ENCODE measurements at regions not wholly inside any gene's neighbourhood (a gene's known extent, or its start where the extent isn't known, plus 50 kb on each side); places are given as distances from the start of the nearest gene placed in this dataset.

DNA sequence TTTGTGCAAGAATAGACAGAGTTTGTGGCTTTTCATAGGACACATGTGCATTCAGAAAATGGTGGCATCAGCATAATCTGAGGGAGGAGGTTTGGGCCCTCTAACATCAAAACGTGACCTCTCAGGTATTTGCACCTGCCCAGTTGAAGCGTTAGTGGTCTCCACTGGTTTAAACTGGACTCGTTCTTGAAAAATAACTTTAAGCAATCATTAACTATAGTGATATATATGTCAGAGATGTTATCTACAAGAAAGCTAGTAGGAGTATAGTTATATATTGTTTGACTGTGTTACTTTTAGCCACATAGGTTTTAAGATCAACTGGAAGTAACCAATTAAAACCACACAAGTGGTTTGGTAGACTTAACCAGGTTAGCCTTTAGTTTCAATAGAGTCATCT is 607.4 kb downstream of the MAFB start:
- no peaks in the 10 kb centered on the region for H3F3A ChIP-seq (ENCODE audit: insufficient read depth, low read length)
- H3K9me3 ChIP-seq (ENCODE audit: low read length), result no peaks in the 10 kb centered on the region
- no peak overlapping the region for H2AFZ ChIP-seq (ENCODE audit: low read length)
- TF ChIP-seq CTCF (IDR thresholded peaks at IDR 0.05; ENCODE audit: low read length) (no peak), EZH2 (IDR thresholded peaks at IDR 0.05; ENCODE audit: borderline replicate concordance, low read length) (no peak)
- no peak overlapping the region for H3K4me2 ChIP-seq (ENCODE audit: low read length)
- H3K9ac ChIP-seq (ENCODE audit: low read length), result no peak overlapping the region
- no peaks in the 10 kb centered on the region for H3K9me2 ChIP-seq (ENCODE audit: low read depth, low read length)
- H3K4me1 ChIP-seq (ENCODE audit: insufficient read depth, low read length, severe bottlenecking), result no peaks in the 10 kb centered on the region
- no peaks in the 10 kb centered on the region for H3K79me2 ChIP-seq (ENCODE audit: insufficient read depth, low read length)
- no peaks in the 10 kb centered on the region for H4K20me1 ChIP-seq (ENCODE audit: insufficient read depth, low read length)
- H3K27ac ChIP-seq (ENCODE audit: low read depth, low read length, poor library complexity, severe bottlenecking), result no peak overlapping the region
- H3K36me3 ChIP-seq (ENCODE audit: insufficient read depth, low read length), result no peaks in the 10 kb centered on the region
- no peaks in the 10 kb centered on the region for H3K27me3 ChIP-seq (ENCODE audit: insufficient read depth, low read length)
- H3K4me3 ChIP-seq (ENCODE audit: low read depth, low read length, poor library complexity, severe bottlenecking), result no peak overlapping the region

DNA sequence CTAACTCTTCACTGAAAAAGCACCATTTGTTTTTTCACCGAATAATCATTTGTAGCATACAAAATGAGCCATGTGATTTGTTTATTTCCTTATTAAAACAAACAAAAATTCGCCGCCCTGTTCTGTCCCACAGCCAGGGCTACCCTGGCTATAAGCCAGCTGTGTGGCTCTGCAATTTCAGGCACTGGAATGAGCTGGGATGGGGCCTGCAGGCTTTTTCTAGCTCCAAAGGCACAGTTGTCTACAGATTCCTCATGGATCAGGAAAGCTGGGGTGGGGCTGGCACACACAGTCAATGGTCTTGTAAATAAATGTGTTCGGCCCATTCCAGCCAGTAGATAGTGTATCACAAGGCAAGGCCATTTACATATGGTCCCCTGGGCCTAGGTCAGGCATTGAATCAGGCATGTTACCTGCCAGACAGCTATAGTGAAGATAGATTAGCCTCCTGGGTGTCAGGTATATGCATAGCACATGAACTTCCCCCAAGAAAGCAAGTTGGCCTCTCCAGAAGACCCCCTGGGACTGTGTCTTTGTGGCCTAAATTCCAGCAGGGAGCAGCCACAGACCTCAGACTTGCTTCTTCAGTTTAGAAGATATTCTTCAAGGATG is 608.9 kb downstream of the MAFB start:
- Histone ChIP-seq H4K20me1 (ENCODE audit: insufficient read depth, low read length) (no peaks in the 10 kb centered on the region), H3K9me3 (ENCODE audit: low read length) (no peaks in the 10 kb centered on the region), H3F3A (ENCODE audit: insufficient read depth, low read length) (no peaks in the 10 kb centered on the region), H3K9me2 (ENCODE audit: low read depth, low read length) (no peaks in the 10 kb centered on the region), H3K79me2 (ENCODE audit: insufficient read depth, low read length) (no peaks in the 10 kb centered on the region), H3K4me1 (ENCODE audit: insufficient read depth, low read length, severe bottlenecking) (no peaks in the 10 kb centered on the region), H3K27ac (ENCODE audit: low read depth, low read length, poor library complexity, severe bottlenecking) (no peak overlapping the region), H3K36me3 (ENCODE audit: insufficient read depth, low read length) (no peaks in the 10 kb centered on the region), H3K27me3 (ENCODE audit: insufficient read depth, low read length) (no peaks in the 10 kb centered on the region), H2AFZ (ENCODE audit: low read length) (no peak overlapping the region), H3K9ac (ENCODE audit: low read length) (no peak overlapping the region), H3K4me3 (ENCODE audit: low read depth, low read length, poor library complexity, severe bottlenecking) (no peak overlapping the region), H3K4me2 (ENCODE audit: low read length) (no peak overlapping the region)
- no peak for TF ChIP-seq EZH2 (IDR thresholded peaks at IDR 0.05; ENCODE audit: borderline replicate concordance, low read length)
- TF ChIP-seq CTCF (IDR thresholded peaks at IDR 0.05; ENCODE audit: low read length), result no peak

DNA sequence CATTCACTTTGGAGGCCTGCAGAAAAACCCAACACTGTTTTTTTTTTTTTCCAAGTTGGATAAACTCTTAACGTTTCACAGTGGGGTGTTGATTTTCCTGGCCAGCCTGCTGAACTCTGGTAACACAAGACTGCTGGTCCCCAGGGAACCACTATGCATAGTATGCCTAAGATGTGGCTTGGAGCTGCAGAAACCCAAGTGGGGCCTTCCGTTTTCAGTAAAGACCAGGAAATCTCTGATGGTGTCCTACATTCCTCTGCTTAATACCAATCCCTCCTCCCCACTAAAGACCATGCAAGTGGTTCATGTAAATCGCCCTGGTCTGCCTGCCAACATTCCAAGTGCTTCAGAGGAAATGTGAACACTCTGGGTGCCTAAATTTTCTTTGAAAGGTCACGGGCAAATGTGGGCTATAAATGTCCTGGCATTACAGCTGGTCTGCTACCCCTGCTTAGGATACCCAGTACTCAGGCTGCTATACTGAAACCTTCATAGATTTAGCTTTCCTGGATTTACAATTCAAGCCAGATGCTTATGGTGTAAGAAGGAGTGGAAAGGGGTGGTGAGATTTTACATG is 615.4 kb downstream of the MAFB start:
- TF ChIP-seq CTCF (IDR thresholded peaks at IDR 0.05; ENCODE audit: low read length) (no peak), EZH2 (IDR thresholded peaks at IDR 0.05; ENCODE audit: borderline replicate concordance, low read length) (no peak)
- H3K9ac ChIP-seq (ENCODE audit: low read length), result no peak overlapping the region
- H3K4me2 ChIP-seq (ENCODE audit: low read length), result no peak overlapping the region
- no peak overlapping the region for H3K27ac ChIP-seq (ENCODE audit: low read depth, low read length, poor library complexity, severe bottlenecking)
- H3K4me3 ChIP-seq (ENCODE audit: low read depth, low read length, poor library complexity, severe bottlenecking), result no peak overlapping the region
- H3K9me3 ChIP-seq (ENCODE audit: low read length), result no peaks in the 10 kb centered on the region
- H3K4me1 ChIP-seq (ENCODE audit: insufficient read depth, low read length, severe bottlenecking), result no peaks in the 10 kb centered on the region
- no peaks in the 10 kb centered on the region for H3K9me2 ChIP-seq (ENCODE audit: low read depth, low read length)
- H3K79me2 ChIP-seq (ENCODE audit: insufficient read depth, low read length), result no peaks in the 10 kb centered on the region
- no peaks in the 10 kb centered on the region for H3F3A ChIP-seq (ENCODE audit: insufficient read depth, low read length)
- H3K36me3 ChIP-seq (ENCODE audit: insufficient read depth, low read length), result no peaks in the 10 kb centered on the region
- no peak overlapping the region for H2AFZ ChIP-seq (ENCODE audit: low read length)
- H3K27me3 ChIP-seq (ENCODE audit: insufficient read depth, low read length), result no peaks in the 10 kb centered on the region
- no peaks in the 10 kb centered on the region for H4K20me1 ChIP-seq (ENCODE audit: insufficient read depth, low read length)
